ENCODE measurements at regions not wholly inside any gene's neighbourhood (a gene's known extent, or its start where the extent isn't known, plus 50 kb on each side); places are given as distances from the start of the nearest gene placed in this dataset.

- TF ChIP-seq CTCF (IDR thresholded peaks at IDR 0.05; ENCODE audit: borderline replicate concordance, extremely low read depth, low read length, poor library complexity, severe bottlenecking) (no peak), EZH2 (IDR thresholded peaks at IDR 0.05; ENCODE audit: borderline replicate concordance, low read depth, low read length, severe bottlenecking) (no peak)
These were observed 299.6 kb upstream of the ATP2B1 start for GRCh38 chr12:90008277-90008676.
